Stimulated activated CD8-positive, alpha-beta memory T cell treated with anti-CD3 and anti-CD28 coated beads, Interleukin-15, amount 100 ng/mL, for 24 hours (primary cell): ENCODE measurements at regions not wholly inside any gene's neighbourhood (a gene's known extent, or its start where the extent isn't known, plus 50 kb on each side); places are given as distances from the start of the nearest gene placed in this dataset.
"Not testable (repeated sequence)": the region's sequence is repeated elsewhere in the genome, so short reads cannot be mapped to it uniquely, and the experiment has no call there.

Source experiments
- DNase-seq: peaks from one replicate; pipeline ENCODE4 v3.0.0-alpha.2; 2020; ENCODE audit warnings: low read depth

GRCh38 chr2:192459422-192459821 is 264.7 kb upstream of the TMEFF2 start:
- DNase-seq, result no peak

GRCh38 chr2:192448881-192449280 is 254.1 kb upstream of the TMEFF2 start:
- no peak for DNase-seq

GRCh38 chr2:192444286-192444838 is 249.6 kb upstream of the TMEFF2 start:
- DNase-seq, result no peak

GRCh38 chr2:192443831-192444230 is 249.1 kb upstream of the TMEFF2 start:
- no peak for DNase-seq

GRCh38 chr2:192438239-192438638 is 243.5 kb upstream of the TMEFF2 start:
- DNase-seq, result no peak

GRCh38 chr2:192437653-192438052 is 242.9 kb upstream of the TMEFF2 start:
- no peak for DNase-seq

GRCh38 chr2:192424243-192424642 is 229.5 kb upstream of the TMEFF2 start:
- no peak for DNase-seq

GRCh38 chr2:192419786-192420185 is 225.1 kb upstream of the TMEFF2 start:
- DNase-seq, result no peak

- DNase-seq, result no peak
Observed at GRCh38 chr2:192416060-192416459, 221.3 kb upstream of the TMEFF2 start.

- DNase-seq, result no peak
Observed at GRCh38 chr2:192414794-192415193, 220.1 kb upstream of the TMEFF2 start.

- no peak for DNase-seq
Observed at GRCh38 chr2:192413812-192414681, 219.3 kb upstream of the TMEFF2 start.

- DNase-seq, result not testable (repeated sequence)
Observed at GRCh38 chr2:192412866-192413265, 218.1 kb upstream of the TMEFF2 start.

- DNase-seq, result no peak
Observed at GRCh38 chr2:192412394-192412793, 217.7 kb upstream of the TMEFF2 start.

- no peak for DNase-seq
Observed at GRCh38 chr2:192411755-192412154, 217.0 kb upstream of the TMEFF2 start.

- no peak for DNase-seq
Observed at GRCh38 chr2:192410319-192410718, 215.6 kb upstream of the TMEFF2 start.

- no peak for DNase-seq
Observed at GRCh38 chr2:192407692-192408091, 213.0 kb upstream of the TMEFF2 start.

GRCh38 chr2:192398236-192398635 is 203.5 kb upstream of the TMEFF2 start:
- DNase-seq, result no peak

- no peak for DNase-seq
Observed at GRCh38 chr2:192394605-192395004, 199.9 kb upstream of the TMEFF2 start.

GRCh38 chr2:192391041-192391440 is 196.3 kb upstream of the TMEFF2 start:
- DNase-seq, result no peak

- DNase-seq, result no peak
Observed at GRCh38 chr2:192390401-192390800, 195.7 kb upstream of the TMEFF2 start.

GRCh38 chr2:192384191-192384590 is 189.5 kb upstream of the TMEFF2 start:
- not testable (repeated sequence) for DNase-seq

- DNase-seq, result no peak
Observed at GRCh38 chr2:192381082-192381481, 186.3 kb upstream of the TMEFF2 start.

GRCh38 chr2:192379736-192380135 is 185.0 kb upstream of the TMEFF2 start:
- no peak for DNase-seq

- DNase-seq, result no peak
Observed at GRCh38 chr2:192377173-192377572, 182.4 kb upstream of the TMEFF2 start.
